B cell (primary cell): ENCODE measurements at regions not wholly inside any gene's neighbourhood (a gene's known extent, or its start where the extent isn't known, plus 50 kb on each side); places are given as distances from the start of the nearest gene placed in this dataset.

Experiments
- CTCF ChIP-seq: fragments of 200-600 bp; IDR thresholded peaks from one replicate; pipeline ENCODE4 v1.8.0; 2022; ENCODE audit warnings: antibody characterized with exemption, mild to moderate bottlenecking
- EZH2 ChIP-seq: IDR thresholded peaks from 2 replicates; pipeline ENCODE4 v1.6.1; 2012; ENCODE audit warnings: borderline replicate concordance, low read depth, mild to moderate bottlenecking, moderate library complexity, low read length; ENCODE audit not compliant: insufficient read depth, poor library complexity, severe bottlenecking

- no peak for TF ChIP-seq CTCF
- TF ChIP-seq EZH2: no peak
These were observed 134.3 kb downstream of the UNC5CL start for GRCh38 chr6:40904583-40905194.
